Trophoblast cell (in vitro differentiated cells and primary cell): ENCODE measurements at regions not wholly inside any gene's neighbourhood (a gene's known extent, or its start where the extent isn't known, plus 50 kb on each side); places are given as distances from the start of the nearest gene placed in this dataset.
"Not testable (repeated sequence)": the region's sequence is repeated elsewhere in the genome, so short reads cannot be mapped to it uniquely, and the experiment has no call there.

Source experiments
- DNase-seq, 2 donors: peaks; one replicate each; pipeline ENCODE4 v3.0.0-alpha.2; 2016
- H2AFZ ChIP-seq: 2 replicates; pipeline ENCODE4 v1.6.1; 2013; ENCODE audit warnings: low read length, moderate library complexity, mild to moderate bottlenecking; ENCODE audit not compliant: insufficient read depth, poor library complexity
- H2AK5ac ChIP-seq: 2 replicates; pipeline ENCODE4 v1.6.1; 2013; ENCODE audit warnings: mild to moderate bottlenecking, low read length
- H2BK120ac ChIP-seq: 2 replicates; pipeline ENCODE4 v1.6.1; 2013; ENCODE audit warnings: low read length, mild to moderate bottlenecking, moderate library complexity; ENCODE audit not compliant: insufficient read depth, poor library complexity
- H2BK12ac ChIP-seq: 2 replicates; pipeline ENCODE4 v1.6.1; 2013; ENCODE audit warnings: mild to moderate bottlenecking, low read length, moderate library complexity
- H2BK5ac ChIP-seq: 2 replicates; pipeline ENCODE4 v1.6.1; 2013; ENCODE audit warnings: low read length, low read depth, moderate library complexity, mild to moderate bottlenecking; ENCODE audit not compliant: poor library complexity
- H3K14ac ChIP-seq: 2 replicates; pipeline ENCODE4 v1.6.1; 2013; ENCODE audit warnings: mild to moderate bottlenecking, low read length
- H3K18ac ChIP-seq: 2 replicates; pipeline ENCODE4 v1.6.1; 2013; ENCODE audit warnings: mild to moderate bottlenecking, low read length
- H3K23ac ChIP-seq: 2 replicates; pipeline ENCODE4 v1.6.1; 2013; ENCODE audit warnings: low read length
- H3K27ac ChIP-seq: 2 replicates; pipeline ENCODE4 v1.5.1; 2013; ENCODE audit warnings: low read depth, mild to moderate bottlenecking, inconsistent platforms, low read length, moderate library complexity
- H3K27me3 ChIP-seq: 2 replicates; pipeline ENCODE4 v1.6.1; 2013; ENCODE audit warnings: inconsistent platforms, mild to moderate bottlenecking, low read length, moderate library complexity; ENCODE audit not compliant: insufficient read depth
- H3K36me3 ChIP-seq, 2 experiments: 1 replicate in 1 of 2; 2 replicates in 1 of 2; pipeline ENCODE4 v1.6.1; 2013; ENCODE audit warnings: low read length in 2 of 2, mild to moderate bottlenecking in 2 of 2, moderate library complexity in 1 of 2; ENCODE audit not compliant: insufficient read depth in 2 of 2, control insufficient read depth in 1 of 2
- H3K4ac ChIP-seq: 2 replicates; pipeline ENCODE4 v1.6.1; 2013; ENCODE audit warnings: low read depth, mild to moderate bottlenecking, low read length, moderate library complexity
- H3K4me1 ChIP-seq, 2 experiments: 1 replicate in 1 of 2; 2 replicates in 1 of 2; pipeline ENCODE4 v1.6.1; 2013; ENCODE audit warnings: low read length in 2 of 2, mild to moderate bottlenecking in 2 of 2, moderate library complexity in 1 of 2; ENCODE audit not compliant: insufficient read depth in 2 of 2, control insufficient read depth in 1 of 2
- H3K4me2 ChIP-seq: 2 replicates; pipeline ENCODE4 v1.6.1; 2013; ENCODE audit warnings: inconsistent platforms, mild to moderate bottlenecking, low read length, moderate library complexity
- H3K4me3 ChIP-seq: 2 replicates; pipeline ENCODE4 v1.5.1; 2013; ENCODE audit warnings: mild to moderate bottlenecking, low read depth, low read length, inconsistent platforms
- H3K79me1 ChIP-seq: one replicate; pipeline ENCODE4 v1.6.1; 2013; ENCODE audit warnings: low read length
- H3K79me2 ChIP-seq: 2 replicates; pipeline ENCODE4 v1.6.1; 2013; ENCODE audit warnings: low read length, mild to moderate bottlenecking; ENCODE audit not compliant: control insufficient read depth, insufficient read depth, poor library complexity
- H3K9ac ChIP-seq: 2 replicates; pipeline ENCODE4 v1.6.1; 2013; ENCODE audit warnings: mild to moderate bottlenecking, low read length
- H3K9me3 ChIP-seq: 2 replicates; pipeline ENCODE4 v1.6.1; 2013; ENCODE audit warnings: low read depth, mild to moderate bottlenecking, control low read depth, inconsistent platforms, low read length; ENCODE audit not compliant: insufficient read depth
- H4K12ac ChIP-seq: 2 replicates; pipeline ENCODE4 v1.6.1; 2013; ENCODE audit warnings: low read depth, mild to moderate bottlenecking, low read length, moderate library complexity
- H4K8ac ChIP-seq: 2 replicates; pipeline ENCODE4 v1.6.1; 2013; ENCODE audit warnings: low read depth, mild to moderate bottlenecking, low read length, moderate library complexity
- H4K91ac ChIP-seq: one replicate; pipeline ENCODE4 v1.6.1; 2013; ENCODE audit warnings: low read depth, mild to moderate bottlenecking, low read length, moderate library complexity
- WGBS: extraction: QIAGEN DNeasy Blood & Tissue Kit; methylation state at CpG from one replicate; pipeline ENCODE4 v1.1.7; 2013; ENCODE audit warnings: missing lambda C conversion rate; ENCODE audit not compliant: insufficient read length, insufficient coverage; ENCODE audit errors: extremely low coverage; 5-methylcytosine and 5-hydroxymethylcytosine counted together

GRCh38 chr16:29097965-29098364, 113.1 kb downstream of the LAT start:
- no CpG with 5 or more reads among the region's 3 CpGs for WGBS
- not testable (repeated sequence) for H3K4me2 ChIP-seq, H4K8ac ChIP-seq, H3K4me1 ChIP-seq, H3K18ac ChIP-seq, H3K27me3 ChIP-seq, H3K14ac ChIP-seq, H3K23ac ChIP-seq, H4K91ac ChIP-seq, H3K4ac ChIP-seq, H3K27ac ChIP-seq, H3K79me1 ChIP-seq, H2AK5ac ChIP-seq, H2BK120ac ChIP-seq, H3K9ac ChIP-seq, H3K79me2 ChIP-seq, H2AFZ ChIP-seq, H2BK12ac ChIP-seq, H4K12ac ChIP-seq, H2BK5ac ChIP-seq, H3K36me3 ChIP-seq, H3K9me3 ChIP-seq, DNase-seq, H3K4me3 ChIP-seq

GRCh38 chr16:29094729-29095624, 110.1 kb downstream of the LAT start:
- H2BK5ac ChIP-seq, H3K9me3 ChIP-seq, H3K79me2 ChIP-seq, H3K36me3 ChIP-seq, H2BK12ac ChIP-seq, DNase-seq, H3K27me3 ChIP-seq, H3K14ac ChIP-seq, H4K8ac ChIP-seq, H3K4me3 ChIP-seq, H2AK5ac ChIP-seq, H3K4ac ChIP-seq, H2BK120ac ChIP-seq, H3K4me1 ChIP-seq, H3K79me1 ChIP-seq, H3K9ac ChIP-seq, H3K27ac ChIP-seq, H3K18ac ChIP-seq, H4K12ac ChIP-seq, H2AFZ ChIP-seq, H4K91ac ChIP-seq, H3K23ac ChIP-seq, H3K4me2 ChIP-seq: not testable (repeated sequence)
- WGBS, result no CpG with 5 or more reads among the region's 13 CpGs

- H4K91ac ChIP-seq, H2BK120ac ChIP-seq, H2BK5ac ChIP-seq, H3K27me3 ChIP-seq, H3K9me3 ChIP-seq, H2AFZ ChIP-seq, H4K12ac ChIP-seq, H2AK5ac ChIP-seq, H4K8ac ChIP-seq, H3K14ac ChIP-seq, H3K4me1 ChIP-seq, H3K79me1 ChIP-seq, H2BK12ac ChIP-seq, H3K27ac ChIP-seq, H3K4me2 ChIP-seq, H3K4ac ChIP-seq, DNase-seq, H3K4me3 ChIP-seq, H3K79me2 ChIP-seq, H3K9ac ChIP-seq, H3K23ac ChIP-seq, H3K36me3 ChIP-seq, H3K18ac ChIP-seq: not testable (repeated sequence)
- no CpG with 5 or more reads among the region's 3 CpGs for WGBS
Observed at GRCh38 chr16:29094325-29094724, 109.5 kb downstream of the LAT start.

- not testable (repeated sequence) for H4K8ac ChIP-seq, H2BK120ac ChIP-seq, H2AK5ac ChIP-seq, H3K14ac ChIP-seq, H4K12ac ChIP-seq, H3K79me1 ChIP-seq, H2BK5ac ChIP-seq, H2BK12ac ChIP-seq, H3K4ac ChIP-seq, H3K36me3 ChIP-seq, H3K27me3 ChIP-seq, H3K9me3 ChIP-seq, H2AFZ ChIP-seq, H3K9ac ChIP-seq, H3K18ac ChIP-seq, DNase-seq, H3K27ac ChIP-seq, H3K4me3 ChIP-seq, H3K4me2 ChIP-seq, H4K91ac ChIP-seq, H3K79me2 ChIP-seq, H3K4me1 ChIP-seq, H3K23ac ChIP-seq
Observed at GRCh38 chr16:29089679-29090078, 104.8 kb downstream of the LAT start.
